Fibroblast of skin of left biceps (primary cell): ENCODE measurements at regions not wholly inside any gene's neighbourhood (a gene's known extent, or its start where the extent isn't known, plus 50 kb on each side); places are given as distances from the start of the nearest gene placed in this dataset.
"Not testable (repeated sequence)": the region's sequence is repeated elsewhere in the genome, so short reads cannot be mapped to it uniquely, and the experiment has no call there.

Source experiments
- DNase-seq, 2 experiments: peaks; one replicate each; pipeline ENCODE4 v3.0.0-alpha.2; 2013; ENCODE audit warnings: low read depth in 2 of 2

GRCh38 chr7:88614736-88615135 lies 144.8 kb upstream of the ZNF804B start:
- no peak for DNase-seq

DNA sequence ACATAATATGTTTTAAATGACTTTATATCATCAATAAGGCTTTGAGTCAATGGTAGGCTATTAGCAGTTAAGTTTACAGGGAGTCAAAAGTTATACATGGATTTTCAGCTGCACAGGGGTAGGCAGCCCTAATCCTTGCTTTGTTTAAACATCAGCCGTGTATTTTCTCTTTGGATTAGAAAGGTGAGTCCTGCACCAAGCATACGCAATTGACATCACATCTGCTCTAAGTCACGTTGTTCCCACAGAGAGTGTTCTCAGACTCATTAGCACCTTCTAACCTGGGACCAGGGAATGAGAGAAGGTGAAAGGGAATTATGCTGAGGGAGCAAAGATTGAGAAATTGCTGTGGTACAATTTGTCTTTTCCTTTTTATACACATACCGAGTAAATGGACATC lies 148.6 kb upstream of the ZNF804B start:
- no peak for DNase-seq

DNA sequence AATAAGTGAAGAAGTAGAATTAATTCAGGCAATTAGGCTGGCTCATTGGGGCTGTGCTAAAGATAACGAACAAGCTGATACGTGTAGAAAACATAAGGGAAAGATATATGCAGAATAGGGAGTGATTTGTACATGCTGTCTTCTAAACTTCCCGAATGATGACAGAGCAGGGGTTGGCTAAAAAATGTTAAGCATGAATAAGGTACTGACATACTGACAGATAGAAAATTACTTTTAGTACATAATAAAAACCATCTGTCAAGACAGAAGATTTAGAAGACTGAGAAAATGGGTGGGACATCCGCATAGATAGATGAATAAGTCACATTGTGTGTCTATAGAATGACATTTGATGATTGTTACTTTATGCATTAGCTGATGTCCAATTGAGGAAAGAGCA lies 158.8 kb upstream of the ZNF804B start:
- no peak for DNase-seq

DNA sequence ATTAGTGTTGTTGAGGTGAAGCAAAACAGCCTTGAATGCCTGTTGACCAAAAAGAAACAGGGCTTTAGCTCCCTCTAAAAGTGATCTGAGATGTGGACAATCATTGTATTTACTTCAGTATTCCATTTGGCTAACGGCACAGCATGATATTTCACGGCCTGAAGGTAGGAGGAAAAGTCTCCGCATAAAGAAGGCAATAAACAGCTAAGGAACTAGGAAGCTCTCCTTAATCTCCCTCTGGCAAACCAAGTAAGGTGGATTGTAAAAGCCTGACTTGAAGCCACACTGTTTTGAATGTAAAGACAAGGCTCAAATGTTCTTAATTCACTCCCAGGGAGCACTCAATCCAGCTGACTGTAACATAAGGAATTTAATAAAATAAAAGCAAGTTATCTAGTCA lies 160.0 kb upstream of the ZNF804B start:
- DNase-seq = no peak

- no peak for DNase-seq
These were observed 161.5 kb upstream of the ZNF804B start for GRCh38 chr7:88597941-88598425.

DNA sequence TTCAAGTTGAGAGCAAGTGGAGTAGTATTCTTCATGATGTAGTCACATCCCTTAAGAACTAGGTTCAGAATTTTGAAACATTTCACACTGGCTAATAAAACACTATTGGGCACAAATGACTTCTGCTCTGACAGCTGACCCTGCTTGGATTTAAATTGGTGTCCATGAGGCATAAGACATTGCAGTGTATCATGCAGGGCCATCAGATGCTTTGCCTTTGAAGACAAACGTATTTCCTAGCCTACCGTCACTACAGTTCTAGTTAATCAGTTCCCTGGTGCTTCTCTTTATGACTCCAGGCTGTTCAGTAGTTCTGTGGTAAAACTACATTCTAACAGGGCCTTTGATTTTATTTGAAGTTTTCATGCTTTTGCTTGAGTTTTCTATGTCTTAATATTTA lies 168.5 kb upstream of the ZNF804B start:
- DNase-seq = no peak

- DNase-seq = no peak
These were observed 169.6 kb upstream of the ZNF804B start for GRCh38 chr7:88589927-88590326.

- no peak for DNase-seq
These were observed 172.6 kb upstream of the ZNF804B start for GRCh38 chr7:88586890-88587289.

DNA sequence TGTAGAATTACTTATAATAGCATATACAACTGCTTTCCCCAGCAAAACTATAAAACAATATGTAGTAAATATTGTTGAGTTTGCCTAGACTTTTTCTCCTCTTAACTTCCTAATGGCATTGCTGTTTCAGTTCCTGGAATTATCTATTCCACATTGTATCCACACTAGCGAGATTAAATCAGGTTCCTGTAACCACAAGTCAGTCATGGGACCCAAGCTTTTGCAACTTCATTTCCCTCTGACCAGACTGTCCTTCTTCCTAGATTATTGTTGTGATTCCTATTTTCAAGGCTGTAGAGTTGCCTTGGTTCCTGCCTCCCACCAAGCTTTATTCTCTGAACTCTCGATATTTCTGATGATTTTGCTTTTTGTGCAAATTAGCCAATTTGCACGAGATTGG lies 173.3 kb upstream of the ZNF804B start:
- DNase-seq = no peak

DNA sequence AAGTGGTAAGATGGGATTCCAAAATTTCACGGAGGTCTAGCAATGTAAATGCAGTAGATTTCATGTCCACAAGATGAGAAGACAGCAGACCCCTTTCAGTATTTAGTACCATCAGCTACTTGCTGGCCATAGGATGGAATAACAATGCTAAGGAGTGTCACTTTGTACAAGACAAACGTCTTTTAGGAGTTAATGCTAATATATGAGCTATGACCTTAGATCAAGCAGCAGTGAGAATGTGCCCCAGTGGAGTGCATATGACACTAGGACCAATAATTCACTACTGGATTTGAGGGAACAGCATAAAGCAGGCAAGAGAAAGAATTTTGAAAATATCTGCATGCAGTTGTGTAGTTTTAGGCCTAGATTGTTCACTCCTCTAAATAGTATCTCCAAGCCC lies 182.8 kb upstream of the ZNF804B start:
- no peak for DNase-seq

GRCh38 chr7:88566162-88566729 lies 193.3 kb upstream of the ZNF804B start:
- no peak for DNase-seq

DNA sequence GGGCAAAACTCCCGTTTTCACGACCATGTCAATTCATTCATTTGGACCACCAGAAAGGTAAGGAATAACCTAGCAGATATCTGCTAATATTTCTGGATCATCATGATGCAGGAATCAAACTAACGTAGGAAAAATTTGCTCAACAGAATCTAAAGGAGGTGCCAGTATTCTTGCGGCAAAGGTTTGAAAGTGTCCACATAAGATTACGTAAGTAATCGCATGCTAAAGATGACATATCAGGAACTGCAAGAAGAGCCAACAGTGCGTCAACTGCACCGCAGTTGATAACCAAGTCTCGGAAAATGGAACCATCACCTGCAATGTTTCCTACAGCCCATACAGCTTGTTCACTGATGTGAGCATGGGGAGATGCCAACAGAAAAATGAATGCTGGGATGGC lies 194.1 kb upstream of the ZNF804B start:
- DNase-seq = no peak

DNA sequence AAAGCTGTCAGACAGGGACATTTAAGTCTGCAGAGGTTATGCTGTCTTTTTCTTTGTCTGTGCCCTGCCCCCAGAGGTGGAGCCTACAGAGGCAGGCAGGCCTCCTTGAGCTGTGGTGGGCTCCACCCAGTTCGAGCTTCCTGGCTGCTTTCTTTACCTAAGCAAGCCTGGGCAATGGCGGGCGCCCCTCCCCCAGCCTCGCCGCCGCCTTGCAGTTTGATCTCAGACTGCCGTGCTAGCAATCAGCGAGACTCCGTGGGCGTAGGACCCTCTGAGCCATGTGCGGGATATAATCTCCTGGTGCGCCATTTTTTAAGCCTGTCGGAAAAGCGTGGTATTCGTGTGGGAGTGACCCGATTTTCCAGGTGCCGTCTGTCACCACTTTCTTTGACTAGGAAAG lies 203.1 kb upstream of the ZNF804B start:
- not testable (repeated sequence) for DNase-seq

GRCh38 chr7:88554847-88555246 lies 204.7 kb upstream of the ZNF804B start:
- DNase-seq = not testable (repeated sequence)

DNA sequence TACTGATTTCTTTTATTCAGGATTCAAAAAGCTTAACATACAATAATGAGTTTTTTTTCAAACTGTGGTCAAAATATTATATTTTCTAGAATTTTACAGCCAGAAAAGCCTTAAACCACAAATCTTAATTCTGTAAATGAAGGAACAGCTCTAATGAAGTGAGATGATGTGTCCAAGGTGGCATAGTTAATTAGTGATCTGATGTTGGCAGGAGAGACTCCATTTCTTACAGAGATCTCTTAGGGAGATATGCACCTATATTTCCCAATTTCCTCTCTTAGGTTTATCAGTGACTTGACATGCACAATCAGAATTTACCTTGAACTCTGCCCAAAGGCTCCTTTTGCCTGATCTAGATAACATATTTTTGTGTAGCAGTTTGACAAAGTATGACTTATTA lies 211.1 kb upstream of the ZNF804B start:
- DNase-seq = no peak

GRCh38 chr7:88546808-88547207 lies 212.7 kb upstream of the ZNF804B start:
- DNase-seq = no peak

- no peak for DNase-seq
These were observed 213.8 kb upstream of the ZNF804B start for GRCh38 chr7:88545663-88546062.

- no peak for DNase-seq
These were observed 219.5 kb upstream of the ZNF804B start for GRCh38 chr7:88540012-88540411.

DNA sequence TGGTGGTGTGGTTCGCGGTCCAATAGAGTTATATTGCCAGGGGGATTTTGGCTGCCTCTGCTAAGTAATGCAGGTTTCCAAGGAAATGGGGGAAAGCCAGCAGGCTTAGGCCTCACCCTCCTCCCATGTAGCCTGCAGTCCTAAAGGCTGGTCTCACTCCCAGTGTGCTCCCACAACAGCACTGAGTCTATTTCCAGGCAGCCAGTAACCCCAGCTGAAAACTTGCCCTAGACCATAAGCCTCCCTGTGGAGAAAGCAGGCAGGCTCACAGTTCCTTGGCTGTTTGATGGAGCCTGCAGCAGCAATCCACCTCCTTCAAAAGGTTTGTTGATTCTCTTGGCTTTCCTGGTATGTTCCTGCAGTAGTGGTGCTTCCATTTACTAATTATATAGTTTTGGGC lies 220.0 kb upstream of the ZNF804B start:
- DNase-seq = no peak

GRCh38 chr7:88523645-88524044 lies 217.0 kb upstream of the STEAP4 start:
- DNase-seq = no peak

- DNase-seq = no peak
These were observed 216.1 kb upstream of the STEAP4 start for GRCh38 chr7:88522771-88523293.

DNA sequence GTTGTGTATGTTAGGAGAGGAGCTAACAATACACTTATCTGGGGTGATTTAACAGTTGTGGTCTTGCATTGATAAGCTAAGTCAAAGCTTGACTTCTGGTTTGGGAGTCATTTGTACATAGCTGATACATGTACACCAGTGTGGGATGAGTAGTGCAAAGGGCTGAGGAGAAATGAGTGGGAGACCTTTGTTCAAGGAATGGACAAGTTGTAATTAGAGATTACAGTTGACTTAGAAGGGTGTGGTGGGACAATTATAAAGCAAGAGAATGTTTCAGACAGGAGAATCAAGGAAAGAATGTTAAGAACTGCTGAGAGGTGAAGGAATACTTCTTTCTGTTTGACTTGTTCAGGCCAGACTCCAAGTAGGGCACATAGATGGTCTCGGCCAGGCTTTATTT lies 209.7 kb upstream of the STEAP4 start:
- no peak for DNase-seq

DNA sequence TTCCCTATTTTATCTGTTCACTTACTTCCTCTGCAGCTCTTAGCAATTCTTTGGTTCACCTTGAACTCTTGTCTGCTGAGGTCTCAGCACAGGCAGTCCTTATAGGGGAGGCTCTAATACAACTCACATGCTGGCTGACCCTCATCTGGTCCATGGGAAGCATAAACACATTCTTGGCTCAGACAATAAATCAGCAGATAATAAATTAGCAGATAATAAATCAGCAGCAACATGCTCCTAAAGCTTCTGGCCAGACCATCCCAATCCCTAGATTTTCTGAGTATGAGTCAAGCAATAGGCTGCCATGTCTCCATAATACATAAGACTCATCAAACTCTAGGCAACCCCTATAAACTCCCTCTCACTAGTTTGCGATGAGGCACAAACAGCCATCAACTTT lies 208.6 kb upstream of the STEAP4 start:
- no peak for DNase-seq

GRCh38 chr7:88509341-88509740 lies 202.6 kb upstream of the STEAP4 start:
- DNase-seq = no peak
